GM23338 (cell line): ENCODE measurements at regions not wholly inside any gene's neighbourhood (a gene's known extent, or its start where the extent isn't known, plus 50 kb on each side); places are given as distances from the start of the nearest gene placed in this dataset.

ENCODE experiments used
- ATAC-seq: fragments of 200-7000 bp; cut with Tn5 transposase; 3 replicates; pipeline ENCODE4 v1.9.1; 2020
- DNase-seq: peaks from one replicate; pipeline ENCODE4 v3.0.0-alpha.2; 2015; ENCODE audit warnings: low spot score
- H2AFZ ChIP-seq: fragments of 200-600 bp; sonication (generic); 2 replicates; pipeline ENCODE4 v1.8.0; 2016; ENCODE audit warnings: antibody characterized with exemption, mild to moderate bottlenecking, moderate library complexity
- H3F3A ChIP-seq: fragments of 200-600 bp; sonication (generic); replicated peaks from 2 replicates; pipeline ENCODE4 v1.8.0; 2017; ENCODE audit warnings: antibody characterized with exemption, mixed run types, low read depth
- H3K27ac ChIP-seq: fragments of 200-600 bp; sonication (generic); 2 replicates; pipeline ENCODE4 v1.6.1; 2016; ENCODE audit warnings: low read depth
- H3K27me3 ChIP-seq: fragments of 200-600 bp; sonication (generic); 2 replicates; pipeline ENCODE4 v1.8.0; 2016; ENCODE audit warnings: mild to moderate bottlenecking, mixed run types, moderate library complexity; ENCODE audit not compliant: insufficient read depth
- H3K36me3 ChIP-seq: fragments of 200-600 bp; sonication (generic); 2 replicates; pipeline ENCODE4 v1.8.0; 2016; ENCODE audit warnings: mild to moderate bottlenecking; ENCODE audit not compliant: insufficient read depth
- H3K4me1 ChIP-seq: fragments of 200-600 bp; sonication (generic); 2 replicates; pipeline ENCODE4 v1.8.0; 2016; ENCODE audit warnings: mild to moderate bottlenecking, moderate library complexity; ENCODE audit not compliant: insufficient read depth
- H3K4me2 ChIP-seq: fragments of 200-600 bp; sonication (generic); 2 replicates; pipeline ENCODE4 v1.7.1; 2017; ENCODE audit warnings: mixed run types
- H3K4me3 ChIP-seq: fragments of 200-600 bp; sonication (generic); 2 replicates; pipeline ENCODE4 v1.6.1; 2016; ENCODE audit warnings: mixed run types
- H3K79me2 ChIP-seq: fragments of 200-600 bp; sonication (generic); replicated peaks from 2 replicates; pipeline ENCODE4 v1.8.0; 2017; ENCODE audit warnings: mild to moderate bottlenecking; ENCODE audit not compliant: insufficient read depth
- H3K9me2 ChIP-seq: fragments of 200-600 bp; sonication (generic); 2 replicates; pipeline ENCODE4 v1.8.0; 2017; ENCODE audit not compliant: insufficient read depth
- H4K20me1 ChIP-seq: fragments of 200-600 bp; sonication (generic); replicated peaks from 2 replicates; pipeline ENCODE4 v1.8.0; 2017; ENCODE audit warnings: mild to moderate bottlenecking; ENCODE audit not compliant: insufficient read depth
- H3K27ac Mint-ChIP-seq: 2 replicates; pipeline ENCODE4 v1.8.0; 2020; ENCODE audit warnings: inconsistent platforms, mild to moderate bottlenecking, moderate library complexity, mixed read lengths
- H3K27me3 Mint-ChIP-seq: 3 replicates; pipeline ENCODE4 v1.8.0; 2022; ENCODE audit warnings: low read depth, mild to moderate bottlenecking, moderate library complexity, mixed read lengths, inconsistent platforms; ENCODE audit not compliant: insufficient read depth, poor library complexity
- H3K36me3 Mint-ChIP-seq: 3 replicates; pipeline ENCODE4 v1.8.0; 2021; ENCODE audit warnings: low read depth, mild to moderate bottlenecking, inconsistent platforms, moderate library complexity, mixed read lengths
- H3K4me1 Mint-ChIP-seq: 3 replicates; pipeline ENCODE4 v1.8.0; 2020; ENCODE audit warnings: mild to moderate bottlenecking, inconsistent platforms, mixed read lengths
- H3K4me3 Mint-ChIP-seq: 3 replicates; pipeline ENCODE4 v1.8.0; 2021; ENCODE audit warnings: moderate library complexity, mild to moderate bottlenecking, inconsistent platforms, mixed read lengths
- H3K9me3 Mint-ChIP-seq: 3 replicates; pipeline ENCODE4 v1.8.0; 2020; ENCODE audit warnings: moderate library complexity, mild to moderate bottlenecking, inconsistent platforms, mixed read lengths
- CREB1 ChIP-seq: fragments of 250-450 bp; sonication (Bioruptor Pico); IDR thresholded peaks from 2 replicates; pipeline ENCODE4 v1.5.0; 2020; ENCODE audit warnings: low read depth, mild to moderate bottlenecking, moderate library complexity
- CTCF ChIP-seq, 2 experiments: fragments of 200-600 bp in 1 of 2; sonication (generic) in 1 of 2; conservative IDR thresholded peaks; 2 replicates each; pipeline versions ENCODE4 v1.5.1 to v1.6.1; 2016 to 2017; ENCODE audit warnings: antibody characterized with exemption in 2 of 2, low read depth in 2 of 2, mild to moderate bottlenecking in 2 of 2, moderate library complexity in 1 of 2
- ETS1 ChIP-seq: IDR thresholded peaks from 2 replicates; pipeline ENCODE4 v1.6.1; 2016; ENCODE audit warnings: antibody characterized with exemption
- EZH2 ChIP-seq: fragments of 200-600 bp; sonication (generic); IDR thresholded peaks from one replicate; pipeline ENCODE4 v1.8.0; 2017; ENCODE audit warnings: antibody characterized with exemption, mild to moderate bottlenecking, low read depth; ENCODE audit not compliant: unreplicated experiment
- EZH2phosphoT487 ChIP-seq: fragments of 200-600 bp; sonication (generic); IDR thresholded peaks from one replicate; pipeline ENCODE4 v1.8.1; 2018; ENCODE audit warnings: antibody characterized with exemption; ENCODE audit not compliant: unreplicated experiment
- JUNB ChIP-seq: IDR thresholded peaks from one replicate; pipeline ENCODE4 v1.6.1; 2016; ENCODE audit warnings: antibody characterized with exemption; ENCODE audit not compliant: unreplicated experiment
- NANOG ChIP-seq: IDR thresholded peaks from 2 replicates; pipeline ENCODE4 v1.6.1; 2016; ENCODE audit warnings: antibody characterized with exemption, borderline replicate concordance
- REST ChIP-seq: IDR thresholded peaks from one replicate; pipeline ENCODE4 v1.6.1; 2018; ENCODE audit warnings: antibody characterized with exemption; ENCODE audit not compliant: unreplicated experiment
- ZNF114 ChIP-seq: fragments of 250-450 bp; sonication (Bioruptor Pico); IDR thresholded peaks from 2 replicates; pipeline ENCODE4 v1.5.0; 2020; ENCODE audit warnings: mild to moderate bottlenecking, moderate library complexity
- ZNF331 ChIP-seq: fragments of 250-450 bp; sonication (Bioruptor Pico); IDR thresholded peaks from 2 replicates; pipeline ENCODE4 v1.5.0; 2020; ENCODE audit warnings: low read depth, mild to moderate bottlenecking, moderate library complexity
- TF ChIP-seq, protein P1 (sequence below): fragments of 250-450 bp; sonication (Bioruptor Pico); IDR thresholded peaks from 2 replicates; pipeline ENCODE4 v1.5.0; 2020; ENCODE audit warnings: mild to moderate bottlenecking, moderate library complexity

DNA sequence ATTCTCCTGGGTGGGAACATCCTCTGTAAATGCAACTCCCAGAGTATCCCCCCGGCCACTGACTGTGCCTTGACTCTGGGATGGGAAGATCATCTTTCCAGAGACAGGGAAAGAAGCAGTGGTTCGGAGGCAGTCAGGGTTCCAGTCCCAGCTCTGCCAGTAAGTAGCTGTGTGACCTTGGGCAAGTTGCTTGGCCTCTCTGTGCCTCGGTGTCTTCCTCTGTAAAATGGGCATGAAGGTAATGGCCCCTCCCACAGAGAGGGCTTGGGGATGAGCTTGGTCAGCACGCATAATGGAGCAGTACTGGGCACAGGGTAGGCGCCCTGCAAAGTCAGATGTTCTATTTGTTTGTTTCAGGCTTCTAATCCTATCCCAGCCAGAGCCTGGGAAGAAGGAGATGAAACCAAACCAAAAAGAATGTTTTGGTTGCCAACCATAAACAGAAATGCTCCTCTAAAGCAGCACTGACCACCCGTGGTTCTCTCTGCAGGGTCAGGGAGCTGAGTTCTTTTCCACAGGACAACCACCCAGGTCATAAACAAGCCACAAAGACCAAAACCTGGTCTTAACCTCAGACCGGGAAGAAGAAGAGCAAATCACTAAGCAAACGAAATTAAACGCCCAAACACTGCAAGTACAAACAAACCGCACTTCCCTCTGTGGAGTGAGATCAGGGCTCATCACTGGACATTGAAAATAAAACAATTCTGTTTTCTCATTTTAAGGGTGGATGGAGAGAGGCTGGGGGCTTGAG, 381.0 kb upstream of the SULF2 start:
- H3K79me2 ChIP-seq, result no peaks in the 10 kb centered on the region
- H4K20me1 ChIP-seq, result no peaks in the 10 kb centered on the region
- Mint-ChIP-seq H3K27ac (no peak overlapping the region), H3K9me3 (no peaks in the 10 kb centered on the region; the same call in 2 of the 3 replicates), H3K36me3 (no peaks in the 10 kb centered on the region), H3K27me3 (peaks cover 2% of the 10 kb centered on the region), H3K4me3 (no peak overlapping the region), H3K4me1 (peaks cover 3% of the 10 kb centered on the region; the same call in 1 of the 3 replicates)
- H3K4me1 ChIP-seq, result no peaks in the 10 kb centered on the region
- H3K27ac ChIP-seq, result no peak overlapping the region
- TF ChIP-seq ZNF114, result no peak
- no peak for TF ChIP-seq ZNF331
- TF ChIP-seq CTCF (conservative IDR thresholded peaks at IDR 0.05; ENCODE audit: low read depth in 2 of 2), result no peak
- no peak for TF ChIP-seq JUNB
- TF ChIP-seq, protein P1, sequence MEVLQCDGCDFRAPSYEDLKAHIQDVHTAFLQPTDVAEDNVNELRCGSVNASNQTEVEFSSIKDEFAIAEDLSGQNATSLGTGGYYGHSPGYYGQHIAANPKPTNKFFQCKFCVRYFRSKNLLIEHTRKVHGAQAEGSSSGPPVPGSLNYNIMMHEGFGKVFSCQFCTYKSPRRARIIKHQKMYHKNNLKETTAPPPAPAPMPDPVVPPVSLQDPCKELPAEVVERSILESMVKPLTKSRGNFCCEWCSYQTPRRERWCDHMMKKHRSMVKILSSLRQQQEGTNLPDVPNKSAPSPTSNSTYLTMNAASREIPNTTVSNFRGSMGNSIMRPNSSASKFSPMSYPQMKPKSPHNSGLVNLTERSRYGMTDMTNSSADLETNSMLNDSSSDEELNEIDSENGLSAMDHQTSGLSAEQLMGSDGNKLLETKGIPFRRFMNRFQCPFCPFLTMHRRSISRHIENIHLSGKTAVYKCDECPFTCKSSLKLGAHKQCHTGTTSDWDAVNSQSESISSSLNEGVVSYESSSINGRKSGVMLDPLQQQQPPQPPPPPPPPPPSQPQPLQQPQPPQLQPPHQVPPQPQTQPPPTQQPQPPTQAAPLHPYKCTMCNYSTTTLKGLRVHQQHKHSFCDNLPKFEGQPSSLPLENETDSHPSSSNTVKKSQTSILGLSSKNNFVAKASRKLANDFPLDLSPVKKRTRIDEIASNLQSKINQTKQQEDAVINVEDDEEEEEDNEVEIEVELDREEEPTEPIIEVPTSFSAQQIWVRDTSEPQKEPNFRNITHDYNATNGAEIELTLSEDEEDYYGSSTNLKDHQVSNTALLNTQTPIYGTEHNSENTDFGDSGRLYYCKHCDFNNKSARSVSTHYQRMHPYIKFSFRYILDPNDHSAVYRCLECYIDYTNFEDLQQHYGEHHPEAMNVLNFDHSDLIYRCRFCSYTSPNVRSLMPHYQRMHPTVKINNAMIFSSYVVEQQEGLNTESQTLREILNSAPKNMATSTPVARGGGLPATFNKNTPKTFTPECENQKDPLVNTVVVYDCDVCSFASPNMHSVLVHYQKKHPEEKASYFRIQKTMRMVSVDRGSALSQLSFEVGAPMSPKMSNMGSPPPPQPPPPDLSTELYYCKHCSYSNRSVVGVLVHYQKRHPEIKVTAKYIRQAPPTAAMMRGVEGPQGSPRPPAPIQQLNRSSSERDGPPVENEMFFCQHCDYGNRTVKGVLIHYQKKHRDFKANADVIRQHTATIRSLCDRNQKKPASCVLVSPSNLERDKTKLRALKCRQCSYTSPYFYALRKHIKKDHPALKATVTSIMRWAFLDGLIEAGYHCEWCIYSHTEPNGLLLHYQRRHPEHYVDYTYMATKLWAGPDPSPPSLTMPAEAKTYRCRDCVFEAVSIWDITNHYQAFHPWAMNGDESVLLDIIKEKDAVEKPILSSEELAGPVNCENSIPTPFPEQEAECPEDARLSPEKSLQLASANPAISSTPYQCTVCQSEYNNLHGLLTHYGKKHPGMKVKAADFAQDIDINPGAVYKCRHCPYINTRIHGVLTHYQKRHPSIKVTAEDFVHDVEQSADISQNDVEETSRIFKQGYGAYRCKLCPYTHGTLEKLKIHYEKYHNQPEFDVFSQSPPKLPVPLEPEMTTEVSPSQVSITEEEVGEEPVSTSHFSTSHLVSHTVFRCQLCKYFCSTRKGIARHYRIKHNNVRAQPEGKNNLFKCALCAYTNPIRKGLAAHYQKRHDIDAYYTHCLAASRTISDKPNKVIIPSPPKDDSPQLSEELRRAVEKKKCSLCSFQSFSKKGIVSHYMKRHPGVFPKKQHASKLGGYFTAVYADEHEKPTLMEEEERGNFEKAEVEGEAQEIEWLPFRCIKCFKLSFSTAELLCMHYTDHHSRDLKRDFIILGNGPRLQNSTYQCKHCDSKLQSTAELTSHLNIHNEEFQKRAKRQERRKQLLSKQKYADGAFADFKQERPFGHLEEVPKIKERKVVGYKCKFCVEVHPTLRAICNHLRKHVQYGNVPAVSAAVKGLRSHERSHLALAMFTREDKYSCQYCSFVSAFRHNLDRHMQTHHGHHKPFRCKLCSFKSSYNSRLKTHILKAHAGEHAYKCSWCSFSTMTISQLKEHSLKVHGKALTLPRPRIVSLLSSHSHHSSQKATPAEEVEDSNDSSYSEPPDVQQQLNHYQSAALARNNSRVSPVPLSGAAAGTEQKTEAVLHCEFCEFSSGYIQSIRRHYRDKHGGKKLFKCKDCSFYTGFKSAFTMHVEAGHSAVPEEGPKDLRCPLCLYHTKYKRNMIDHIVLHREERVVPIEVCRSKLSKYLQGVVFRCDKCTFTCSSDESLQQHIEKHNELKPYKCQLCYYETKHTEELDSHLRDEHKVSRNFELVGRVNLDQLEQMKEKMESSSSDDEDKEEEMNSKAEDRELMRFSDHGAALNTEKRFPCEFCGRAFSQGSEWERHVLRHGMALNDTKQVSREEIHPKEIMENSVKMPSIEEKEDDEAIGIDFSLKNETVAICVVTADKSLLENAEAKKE (CRISPR knock-in tag), result no peak
- no peak for TF ChIP-seq EZH2
- TF ChIP-seq EZH2phosphoT487, result no peak
- no peak for TF ChIP-seq CREB1 (CRISPR knock-in tag)
- TF ChIP-seq REST, result no peak
- no peak for TF ChIP-seq ETS1
- no peak for TF ChIP-seq NANOG
- H3K4me3 ChIP-seq, result no peak overlapping the region
- DNase-seq, result no peak
- H3F3A ChIP-seq, result no peaks in the 10 kb centered on the region
- no peaks in the 10 kb centered on the region for H3K36me3 ChIP-seq
- H3K9me2 ChIP-seq, result no peaks in the 10 kb centered on the region
- H3K27me3 ChIP-seq, result no peaks in the 10 kb centered on the region
- no peak for ATAC-seq
- no peak overlapping the region for H2AFZ ChIP-seq
- no peak overlapping the region for H3K4me2 ChIP-seq
